ENCODE measurements at regions not wholly inside any gene's neighbourhood (a gene's known extent, or its start where the extent isn't known, plus 50 kb on each side); places are given as distances from the start of the nearest gene placed in this dataset.

GRCh38 chr17:63137163-63137562, 171.1 kb downstream of the TANC2 start:
- Histone ChIP-seq H2BK5ac (ENCODE audit: insufficient read length, low read length) (no peak overlapping the region), H2AFZ (ENCODE audit: low read length) (no peak overlapping the region), H3K79me2 (ENCODE audit: insufficient read depth, low read length) (no peaks in the 10 kb centered on the region), H3T11ph (ENCODE audit: low read length) (no peak overlapping the region), H4K20me1 (ENCODE audit: control insufficient read depth, insufficient read depth, insufficient read length) (peaks cover 3% of the 10 kb centered on the region), H3K4me2 (ENCODE audit: insufficient read depth, insufficient read length, low read length) (no peak overlapping the region), H4K8ac (replicated peaks; ENCODE audit: insufficient read length, low read depth, low read length) (no peak overlapping the region), H2AK5ac (ENCODE audit: insufficient read length, low read length) (no peak overlapping the region), H3K18ac (ENCODE audit: insufficient read length, low read depth, low read length) (no peak overlapping the region), H3K27ac (ENCODE audit: insufficient read length, low read depth, low read length) (no peak overlapping the region), H2BK20ac (ENCODE audit: low read depth, low read length, poor library complexity, severe bottlenecking) (no peak overlapping the region), H2BK12ac (ENCODE audit: insufficient read length, low read depth, low read length) (no peak overlapping the region), H2BK15ac (ENCODE audit: low read depth, low read length) (no peak overlapping the region), H3K27me3 (ENCODE audit: insufficient read depth, low read length) (no peaks in the 10 kb centered on the region), H2BK120ac (ENCODE audit: low read depth, low read length, poor library complexity, severe bottlenecking) (no peak overlapping the region), H3K56ac (ENCODE audit: insufficient read length, low read depth, low read length) (no peak overlapping the region), H3K23ac (ENCODE audit: insufficient read length, low read depth, low read length) (no peak overlapping the region), H4K91ac (ENCODE audit: insufficient read length, low read depth, low read length) (no peak overlapping the region), H3K79me1 (ENCODE audit: insufficient read depth, low read depth, low read length, poor library complexity, severe bottlenecking) (no peaks in the 10 kb centered on the region), H3K14ac (ENCODE audit: insufficient read depth, low read length) (no peak overlapping the region), H3K4me1 (ENCODE audit: insufficient read depth, low read length) (peaks cover 2% of the 10 kb centered on the region), H3K9me3 (ENCODE audit: control insufficient read depth, low read depth, low read length) (no peaks in the 10 kb centered on the region), H3K9ac (ENCODE audit: extremely low read depth, insufficient read length, low read length) (no peak overlapping the region), H3K4ac (ENCODE audit: low read depth, low read length) (no peak overlapping the region), H3K23me2 (ENCODE audit: insufficient read length, low read depth, low read length, poor library complexity, severe bottlenecking) (no peaks in the 10 kb centered on the region), H4K5ac (ENCODE audit: insufficient read length, low read depth, low read length) (no peak overlapping the region)
- TF ChIP-seq CTCF (conservative IDR thresholded peaks at IDR 0.05), result no peak
- Mint-ChIP-seq H3K27me3 (ENCODE audit: low read depth) (no peaks in the 10 kb centered on the region), H3K4me1 (peaks cover 24 to 25% of the 10 kb centered on the region in 2 experiments), H3K27ac (no peak overlapping the region), H3K4me3 (no peak overlapping the region), H3K9me3 (no peaks in the 10 kb centered on the region), H3K36me3 (ENCODE audit: insufficient read depth in 1 of 3, low read depth in 3 of 3) (no peaks in the 10 kb centered on the region)
- no peak for DNase-seq
